NCI-H2107 treated with DMSO at 0.1 percent for 48 hours (cell line): ENCODE measurements at regions not wholly inside any gene's neighbourhood (a gene's known extent, or its start where the extent isn't known, plus 50 kb on each side); places are given as distances from the start of the nearest gene placed in this dataset.

Experiments used
- DNase-seq: peaks from one replicate; lab custom pipeline; 2025; ENCODE audit not compliant: unreplicated experiment; lab: John Stamatoyannopoulos, UW

DNA sequence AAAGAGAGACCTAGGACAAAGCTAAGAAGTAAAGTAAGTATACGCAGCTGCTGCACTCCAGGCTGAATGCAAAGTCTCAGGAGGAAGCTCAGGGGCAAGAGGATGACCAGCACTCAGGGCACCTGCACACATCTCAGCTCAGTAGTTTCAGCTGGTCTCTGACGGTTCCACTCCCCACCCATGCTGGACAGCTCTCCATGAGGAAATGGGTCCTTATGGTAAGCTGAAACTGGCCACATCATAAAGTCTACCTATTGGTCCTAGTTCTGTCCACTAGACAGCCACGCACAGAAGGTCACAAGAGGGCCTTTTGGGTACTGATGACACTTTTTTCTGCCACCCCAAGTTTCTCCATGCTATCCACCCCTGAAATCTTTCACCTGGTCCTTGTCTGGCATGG lies 215.3 kb downstream of the TTC32 start:
- no peak for DNase-seq

DNA sequence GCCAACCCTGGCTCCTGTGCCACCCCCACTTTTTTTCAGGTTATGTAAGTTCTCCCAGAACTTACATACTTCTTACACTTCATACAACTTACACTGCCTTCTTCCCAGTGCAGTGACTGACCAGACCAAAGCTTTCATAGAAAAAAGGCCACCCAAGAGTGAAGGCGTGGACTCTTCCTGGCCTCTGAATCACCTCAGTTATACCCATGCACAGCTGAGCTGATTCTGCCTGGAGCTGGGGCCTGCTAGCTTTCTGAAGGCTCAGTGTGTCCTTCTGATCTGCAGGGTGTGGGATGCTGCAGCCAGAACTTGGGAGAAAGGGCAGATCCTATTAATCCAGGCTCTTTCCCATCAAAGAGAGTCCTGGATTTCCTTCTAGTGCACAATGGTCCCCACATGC lies 216.1 kb downstream of the TTC32 start:
- no peak for DNase-seq

DNA sequence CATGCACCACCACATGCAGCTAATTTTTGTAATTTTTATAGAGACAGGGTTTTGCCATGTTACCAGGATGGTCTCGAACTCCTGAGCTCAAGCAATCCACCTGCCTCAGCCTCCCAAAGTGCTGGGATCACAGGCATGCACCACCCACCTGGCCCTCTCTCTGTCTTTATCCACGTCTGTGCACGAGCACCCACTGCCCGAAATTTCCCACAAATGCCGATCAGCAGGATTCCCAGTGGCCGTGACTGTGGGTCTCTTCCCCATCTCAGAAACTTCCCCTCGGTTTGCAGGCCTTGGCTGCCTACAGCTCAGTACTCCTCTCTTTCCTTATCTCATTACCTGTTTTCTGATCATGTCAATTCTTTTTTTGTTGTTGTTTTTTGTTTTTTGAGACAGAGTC lies 217.3 kb downstream of the TTC32 start:
- no peak for DNase-seq

DNA sequence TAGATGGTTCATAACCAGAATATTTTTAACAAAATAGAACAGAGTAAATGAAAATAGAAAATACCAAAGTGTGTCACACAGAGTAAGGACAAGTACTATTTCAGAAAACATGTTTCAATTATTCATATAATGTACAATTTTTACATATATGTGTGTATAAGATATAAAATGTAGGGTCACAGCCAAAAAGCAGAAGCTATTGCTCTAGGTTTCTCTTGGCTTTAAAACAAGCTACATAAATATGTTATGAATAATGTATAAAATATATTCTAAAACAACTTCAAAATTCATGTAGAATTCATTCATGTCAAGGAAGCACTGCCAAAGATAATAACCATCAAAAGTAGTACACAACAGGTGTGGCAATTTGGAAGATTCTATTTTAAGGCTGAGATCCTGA lies 218.2 kb downstream of the TTC32 start:
- DNase-seq = no peak

DNA sequence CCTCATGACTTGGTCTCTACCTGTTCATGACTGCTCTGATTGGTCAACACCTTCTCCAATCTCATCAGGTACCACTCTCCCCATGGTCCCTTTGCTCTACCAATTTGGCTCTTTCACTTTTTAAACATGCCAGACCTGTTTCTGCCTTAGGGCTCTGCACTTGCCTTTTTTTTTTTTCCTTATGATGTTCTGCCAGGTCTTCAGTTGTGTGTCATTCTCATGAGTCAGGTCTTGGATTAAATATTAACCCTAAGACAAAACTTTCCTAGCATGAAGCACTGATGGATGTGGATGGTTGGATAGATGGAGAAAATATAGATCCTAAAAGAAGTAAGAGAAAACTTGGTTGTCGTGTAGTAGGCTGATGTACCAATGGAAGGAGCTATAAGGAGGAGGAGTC lies 219.3 kb downstream of the TTC32 start:
- DNase-seq = no peak

DNA sequence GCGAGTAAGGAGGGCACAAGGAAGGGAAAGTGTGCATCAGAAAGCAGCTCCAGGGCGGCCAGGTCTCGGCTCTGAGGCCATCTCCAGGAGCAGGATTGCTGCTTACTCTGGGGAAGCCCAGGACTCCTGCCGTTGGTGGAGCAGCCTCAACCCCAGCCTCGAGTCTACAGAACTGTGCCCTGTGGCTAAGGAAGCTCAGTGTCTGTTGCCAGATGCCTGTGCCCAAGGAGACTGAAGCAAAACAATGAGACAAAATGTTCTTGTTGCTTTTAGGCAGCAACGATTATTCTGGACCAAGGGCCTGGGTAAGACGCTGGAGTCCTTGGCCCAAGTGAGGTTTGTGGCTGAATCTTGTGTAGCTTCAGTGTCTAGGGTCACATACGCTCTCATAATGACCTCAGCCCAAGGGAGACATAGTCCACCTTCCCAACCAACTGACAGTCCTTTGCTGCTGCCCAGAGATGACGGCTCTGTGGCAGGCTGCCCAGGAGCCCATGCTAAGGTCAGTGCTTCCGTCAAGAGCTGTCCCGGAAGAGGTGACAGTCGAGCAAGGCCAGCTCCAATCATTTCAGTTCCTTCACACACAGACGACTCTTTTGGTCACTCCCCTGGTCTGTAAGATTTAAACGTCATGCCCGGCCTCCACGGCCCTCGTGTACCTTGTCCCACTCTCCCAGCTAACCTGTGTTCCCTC lies 223.8 kb downstream of the TTC32 start:
- DNase-seq = no peak

DNA sequence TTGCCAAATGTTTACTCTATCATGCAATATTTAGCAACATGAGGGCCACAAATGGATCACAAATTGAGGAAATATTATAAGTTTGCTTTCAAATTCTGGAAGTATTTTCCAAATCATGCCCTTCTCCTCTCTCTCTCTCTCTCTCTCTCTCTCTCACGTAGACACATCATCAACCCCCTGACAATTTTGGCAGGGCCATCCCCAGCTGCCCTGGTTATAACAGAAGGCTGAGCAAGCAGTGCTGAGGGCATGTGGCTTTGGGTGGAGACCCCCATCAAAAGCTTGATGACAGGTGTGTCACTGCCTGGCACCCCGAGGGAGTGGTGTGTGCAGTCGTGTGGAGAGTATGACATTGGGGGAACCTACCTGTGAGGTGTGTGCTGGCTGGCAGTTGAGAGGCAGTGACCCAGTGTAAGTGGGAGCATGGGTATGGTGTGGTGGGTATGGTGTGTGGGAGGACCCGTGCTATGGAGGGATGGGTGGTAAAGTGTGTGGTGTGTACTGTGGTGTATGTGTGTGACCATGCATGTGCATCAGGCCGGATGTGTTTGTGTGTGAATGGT lies 224.5 kb downstream of the TTC32 start:
- DNase-seq = no peak

DNA sequence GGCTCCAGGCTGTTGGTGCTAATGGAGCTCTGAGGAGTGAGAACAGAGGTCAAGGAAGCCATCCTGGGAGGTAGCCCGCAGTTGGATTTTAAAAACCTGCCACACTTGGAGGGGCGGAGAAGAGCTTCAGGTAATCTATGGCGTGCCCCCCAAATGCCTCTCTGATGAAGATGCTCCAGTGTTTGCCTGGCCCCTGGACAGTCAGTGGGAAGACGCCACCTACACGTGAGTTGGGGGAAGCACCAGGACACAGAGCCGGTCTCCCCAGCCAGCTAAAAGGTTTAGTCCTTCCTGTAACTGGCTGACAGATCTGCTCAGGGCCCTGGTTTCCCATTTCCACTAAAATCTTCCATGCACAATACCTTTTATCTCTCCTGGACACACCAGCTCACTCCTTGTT lies 225.0 kb downstream of the TTC32 start:
- no peak for DNase-seq

DNA sequence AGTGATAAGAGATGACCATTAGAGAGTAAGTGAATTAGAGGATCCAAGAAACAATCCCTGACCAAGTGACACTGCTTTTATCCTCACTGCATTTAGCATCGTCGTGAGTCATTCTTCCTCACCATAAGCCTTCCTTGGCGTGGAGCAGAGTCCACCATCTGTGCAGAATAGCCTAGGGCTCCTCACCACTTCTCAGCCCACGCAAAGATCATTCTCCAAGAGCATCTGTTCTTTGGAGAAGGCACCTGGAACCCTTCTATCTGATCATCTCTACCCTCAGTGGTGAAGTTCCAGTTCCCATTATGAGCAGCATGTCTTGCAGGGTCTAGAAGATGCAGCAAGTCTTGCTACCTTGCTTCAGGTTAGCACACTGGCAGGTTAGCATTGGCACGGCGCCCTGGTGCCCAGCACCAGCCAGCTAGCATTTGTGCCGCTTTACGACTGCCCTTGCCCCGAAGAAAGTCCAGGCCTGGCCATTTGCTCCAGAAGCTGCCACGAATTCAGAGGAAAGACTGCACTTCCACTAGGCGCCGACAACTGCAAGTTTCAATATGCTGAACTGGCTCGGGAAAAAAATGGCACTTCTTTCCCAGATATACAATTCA lies 225.8 kb downstream of the TTC32 start:
- no peak for DNase-seq

DNA sequence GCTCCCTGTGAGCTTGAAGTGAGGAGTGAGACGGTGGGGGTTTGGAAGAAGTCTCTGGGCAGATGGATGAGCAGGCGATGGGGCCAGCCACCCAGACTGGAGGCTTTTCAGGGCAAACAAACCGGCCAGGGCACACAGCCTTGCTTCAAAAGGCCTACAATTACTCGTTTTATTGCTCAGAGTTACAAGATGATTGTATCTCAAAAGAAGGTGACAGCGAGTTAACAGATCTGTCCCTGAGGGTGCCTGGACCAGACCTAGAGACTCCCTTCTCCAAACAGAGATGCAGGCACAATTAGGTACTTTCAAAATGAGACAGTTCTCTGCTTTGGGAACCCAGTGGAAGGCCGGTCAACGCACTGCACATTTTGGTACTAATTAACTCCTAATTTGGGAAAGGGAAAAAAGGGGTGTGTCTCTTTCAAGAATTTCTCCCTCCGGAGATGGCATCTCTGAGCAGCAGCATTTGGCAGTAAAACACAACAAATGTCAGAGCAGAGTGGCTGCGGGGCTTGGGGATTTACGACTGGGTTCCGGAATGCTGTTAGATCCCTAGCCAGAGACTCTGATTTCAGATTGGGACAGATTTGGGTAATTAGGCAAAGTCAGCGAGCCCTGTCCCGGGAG lies 226.7 kb downstream of the TTC32 start:
- DNase-seq = no peak

DNA sequence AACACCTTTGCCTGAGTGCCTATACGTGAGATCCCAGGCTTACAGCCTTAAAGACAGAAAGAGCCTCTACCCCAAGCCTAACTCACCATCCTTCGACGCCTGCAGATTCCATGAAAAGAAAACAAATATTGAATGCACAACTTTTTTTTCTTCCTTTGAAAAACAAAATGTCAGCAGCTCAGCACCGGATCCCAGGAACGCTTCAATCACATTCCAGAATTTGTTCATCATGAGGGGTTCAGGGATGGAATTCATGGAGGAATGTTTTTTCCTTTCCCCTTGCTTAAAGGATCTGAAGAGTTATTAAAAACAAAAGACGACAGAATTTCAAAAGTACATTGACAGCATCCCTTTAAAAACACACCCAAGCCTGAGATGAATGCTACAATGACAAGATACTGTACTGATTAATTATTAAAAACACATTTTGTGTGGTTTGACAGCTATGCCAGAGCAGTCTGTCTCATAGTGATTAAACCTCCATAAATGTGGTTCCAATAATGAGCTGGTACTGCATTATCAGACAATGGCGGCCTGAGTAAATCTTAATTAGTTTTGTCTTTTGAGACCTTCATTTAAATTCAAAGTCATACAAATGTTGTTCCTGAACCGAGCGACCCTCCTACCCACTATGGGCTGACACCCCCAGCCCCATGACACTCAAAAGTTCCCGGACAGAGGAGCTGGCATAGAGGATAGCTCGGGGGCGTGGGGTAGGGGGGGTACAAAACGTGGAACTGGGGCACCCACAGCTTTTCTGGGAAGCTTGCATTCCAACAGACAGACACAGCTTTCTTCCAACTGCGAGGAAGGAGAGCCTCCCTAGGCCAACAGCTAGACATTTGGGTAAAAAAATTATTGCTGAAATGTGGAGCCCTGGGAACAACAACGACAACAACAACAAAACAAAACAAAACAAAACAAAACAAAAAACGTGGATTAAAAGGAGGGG lies 227.5 kb downstream of the TTC32 start:
- DNase-seq = no peak

DNA sequence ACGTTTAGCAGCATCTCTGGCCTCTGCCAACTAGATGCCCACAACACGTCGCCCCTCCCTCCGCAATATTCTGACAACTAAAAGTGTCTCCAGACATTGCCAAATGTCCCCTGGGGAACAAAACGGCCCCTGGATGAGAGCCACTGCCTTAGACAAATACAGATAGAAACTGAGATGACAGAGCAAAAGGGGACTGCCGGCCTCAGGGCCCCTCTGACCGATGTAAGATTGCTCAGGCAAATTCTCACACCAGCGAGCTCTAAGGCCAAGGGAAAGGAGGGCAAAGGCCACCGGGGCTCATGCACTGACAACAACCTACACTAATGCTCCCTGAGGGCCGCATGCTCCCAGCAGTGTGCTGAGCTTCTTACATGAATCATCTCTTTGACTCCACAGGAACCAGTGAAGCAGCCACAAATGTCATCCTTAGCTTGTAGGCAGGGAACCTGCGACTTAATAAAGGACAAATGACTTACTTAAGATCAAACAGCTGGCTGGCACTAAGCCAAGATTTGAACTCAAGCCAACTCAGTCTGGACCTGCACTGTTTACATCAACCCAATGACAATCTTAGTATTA lies 228.5 kb downstream of the TTC32 start:
- DNase-seq = no peak

DNA sequence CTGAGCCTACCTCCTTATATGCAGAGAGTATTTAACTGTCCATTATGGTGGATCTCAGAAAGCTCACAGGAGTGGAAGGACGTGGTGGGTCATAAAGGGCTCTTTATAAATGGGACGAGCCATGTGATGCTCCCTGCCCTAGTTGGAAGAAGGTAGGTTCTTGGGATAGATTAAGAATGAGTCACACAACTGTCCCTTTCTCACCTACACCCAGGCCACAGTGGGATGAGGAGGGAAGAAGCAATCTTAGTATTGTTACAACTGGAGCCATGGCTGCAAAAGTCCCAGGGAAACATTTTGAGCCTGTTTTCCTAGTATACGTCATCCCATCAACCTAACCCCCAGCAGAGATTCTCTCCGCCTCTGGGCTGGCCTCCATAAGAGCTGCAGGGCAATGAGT lies 229.9 kb downstream of the TTC32 start:
- DNase-seq = no peak

DNA sequence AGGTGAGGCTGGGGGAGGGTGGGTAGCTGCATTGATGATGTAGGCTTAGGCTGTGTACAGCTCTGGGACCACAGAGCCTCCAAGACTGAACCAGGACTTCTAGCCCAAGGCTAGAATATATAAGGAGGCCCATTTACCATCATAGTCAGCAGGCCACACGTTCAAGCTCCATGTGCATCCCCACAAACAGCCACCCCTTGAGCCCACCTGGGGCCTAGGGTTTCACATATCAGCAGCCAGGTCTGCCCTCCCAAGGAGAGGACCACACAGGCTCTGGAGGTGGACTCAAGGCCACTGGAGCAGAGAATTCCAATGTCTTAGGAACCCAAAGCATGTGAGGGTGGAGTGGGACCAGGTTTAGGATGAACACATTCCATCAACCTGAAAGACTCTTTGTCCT lies 230.5 kb downstream of the TTC32 start:
- no peak for DNase-seq

DNA sequence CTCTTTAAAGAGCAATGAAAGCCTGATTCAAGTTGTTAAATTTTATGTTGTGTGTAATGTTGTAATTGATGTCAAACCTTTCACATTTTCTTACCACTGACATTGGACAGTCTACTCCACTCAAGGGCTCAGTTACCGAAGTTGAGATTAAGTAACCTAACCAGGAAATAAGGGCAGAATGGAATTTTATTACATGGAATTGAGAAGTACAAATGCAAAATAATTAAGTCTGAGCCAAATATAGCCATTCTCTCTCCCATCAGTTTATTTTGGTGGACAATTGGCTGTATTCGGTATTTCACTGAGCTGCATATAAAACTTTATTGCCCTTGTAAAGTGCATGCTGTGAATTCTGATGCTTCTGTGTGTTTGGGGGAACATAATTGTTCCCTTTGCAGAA lies 231.5 kb downstream of the TTC32 start:
- no peak for DNase-seq

DNA sequence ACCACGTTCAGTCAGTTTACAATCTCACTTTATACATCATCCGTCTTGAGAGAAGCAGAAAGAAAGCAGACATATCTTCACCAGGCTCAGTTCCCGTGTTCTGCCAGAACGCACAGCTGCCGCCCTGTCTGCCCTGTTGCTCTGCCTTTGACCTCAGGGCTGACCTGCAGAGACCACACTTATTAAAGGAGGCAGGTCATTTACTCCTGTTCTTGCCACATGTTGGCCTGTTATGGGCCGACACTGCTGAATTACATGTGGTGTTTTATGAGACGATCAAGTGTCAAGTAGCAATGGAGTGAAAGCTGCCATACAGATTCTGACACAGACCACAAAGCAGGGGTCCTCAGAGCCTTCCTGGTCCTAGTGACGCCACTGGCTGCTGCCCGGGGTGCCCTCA lies 232.2 kb downstream of the TTC32 start:
- DNase-seq = no peak

DNA sequence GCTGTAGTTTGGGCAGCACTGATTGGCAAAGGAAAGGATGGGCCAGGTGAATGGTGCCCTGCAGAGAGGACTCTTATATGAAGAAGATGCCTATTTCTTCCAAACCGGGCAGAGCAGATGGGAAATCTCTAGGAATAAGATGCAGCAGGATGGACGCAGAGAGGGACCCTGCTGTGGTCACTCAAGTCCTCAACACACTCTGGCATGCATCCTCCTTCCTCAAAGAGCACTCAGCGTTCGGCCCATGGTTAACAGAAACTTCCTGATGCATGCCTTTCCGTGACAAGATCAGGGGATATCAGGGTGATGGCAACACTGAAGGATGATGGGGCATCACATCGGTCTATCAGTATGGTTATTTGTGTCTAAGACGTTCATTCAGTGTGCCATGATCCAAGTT lies 232.7 kb downstream of the TTC32 start:
- no peak for DNase-seq

DNA sequence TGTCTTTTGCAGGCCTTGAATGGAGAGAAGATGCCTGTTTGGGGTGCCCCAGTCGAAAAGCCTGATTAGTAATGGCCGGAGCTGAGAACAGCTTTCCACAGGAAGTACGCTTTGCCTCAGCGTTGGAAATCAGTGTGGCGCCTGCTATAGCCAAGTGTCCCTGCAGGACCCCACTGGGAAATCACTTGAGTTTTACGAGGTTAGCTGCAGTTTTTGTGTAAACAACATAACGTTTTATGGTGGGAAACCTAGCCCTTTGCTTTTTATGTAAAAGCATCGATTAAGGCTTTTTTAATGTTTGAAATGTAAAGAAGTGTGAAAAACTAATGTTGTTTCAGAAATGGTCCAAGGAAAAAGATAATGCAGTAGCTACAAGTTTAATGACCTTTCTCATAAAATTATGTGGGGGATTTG lies 234.2 kb downstream of the TTC32 start:
- no peak for DNase-seq

DNA sequence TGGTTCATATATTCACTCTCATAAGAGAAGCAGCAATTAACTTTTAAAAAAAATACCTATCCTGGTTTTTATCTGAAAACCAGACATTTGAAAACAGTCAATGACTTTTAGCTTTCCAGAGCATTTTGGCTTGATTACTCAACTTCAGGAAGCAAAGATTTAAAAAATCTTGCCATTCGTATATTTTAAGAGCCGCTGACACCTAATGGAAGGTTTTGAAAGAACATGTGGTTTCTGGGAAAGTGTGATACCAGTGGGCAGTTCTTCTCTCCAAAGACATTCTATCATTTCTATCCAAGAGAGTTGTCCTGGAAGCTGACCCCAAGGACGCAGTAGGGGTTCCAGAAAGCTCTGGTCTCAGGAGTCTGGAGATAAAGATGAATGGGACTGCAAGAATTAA lies 234.7 kb downstream of the TTC32 start:
- no peak for DNase-seq

DNA sequence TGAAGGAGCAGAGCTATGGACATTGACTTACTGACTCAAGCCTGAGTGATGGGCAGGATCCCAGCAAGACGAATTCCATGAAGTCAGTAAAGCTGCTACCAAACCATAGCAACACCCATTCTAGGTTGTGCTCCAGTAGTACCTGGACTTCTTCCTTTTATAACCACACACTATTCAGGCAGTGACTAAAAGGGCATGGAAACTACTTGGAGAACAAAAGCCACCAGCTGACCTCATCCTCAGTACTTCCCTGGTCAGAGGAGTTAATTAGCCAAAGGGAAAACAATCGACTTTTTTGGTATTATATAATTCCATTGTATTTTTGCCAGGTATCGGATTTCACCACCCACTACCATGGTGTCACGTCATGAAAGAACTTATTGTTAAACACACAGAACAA lies 237.1 kb downstream of the TTC32 start:
- DNase-seq = no peak
